OCI-LY1 (cell line): ENCODE measurements at regions not wholly inside any gene's neighbourhood (a gene's known extent, or its start where the extent isn't known, plus 50 kb on each side); places are given as distances from the start of the nearest gene placed in this dataset.

Experiments
- H2AFZ ChIP-seq: fragments of 200-600 bp; sonication (generic), shearing (Covaris generic); 2 replicates; pipeline ENCODE4 v1.6.0; 2014; ENCODE audit warnings: antibody characterized with exemption, mild to moderate bottlenecking, low read length
- H3F3A ChIP-seq: fragments of 200-600 bp; sonication (generic), shearing (Covaris generic); 2 replicates; pipeline ENCODE4 v1.6.0; 2014; ENCODE audit warnings: mild to moderate bottlenecking, antibody characterized with exemption, low read length, moderate library complexity; ENCODE audit not compliant: insufficient read depth
- H3K27ac ChIP-seq: fragments of 200-600 bp; sonication (generic); 2 replicates; pipeline ENCODE4 v1.5.1; 2014; ENCODE audit warnings: low read length, mixed run types, mild to moderate bottlenecking, low read depth; ENCODE audit not compliant: poor library complexity, severe bottlenecking
- H3K27me3 ChIP-seq: fragments of 200-600 bp; sonication (generic); 2 replicates; pipeline ENCODE4 v1.6.0; 2014; ENCODE audit warnings: antibody characterized with exemption, mild to moderate bottlenecking, low read length, moderate library complexity; ENCODE audit not compliant: insufficient read depth
- H3K36me3 ChIP-seq: fragments of 200-600 bp; sonication (generic); 2 replicates; pipeline ENCODE4 v1.6.1; 2014; ENCODE audit warnings: mild to moderate bottlenecking, antibody characterized with exemption, low read length, moderate library complexity, mixed read lengths; ENCODE audit not compliant: insufficient read depth
- H3K4me1 ChIP-seq: fragments of 200-600 bp; sonication (generic); 2 replicates; pipeline ENCODE4 v1.5.1; 2014; ENCODE audit warnings: mild to moderate bottlenecking, low read length, moderate library complexity; ENCODE audit not compliant: insufficient read depth, severe bottlenecking
- H3K4me2 ChIP-seq: fragments of 200-600 bp; sonication (generic), shearing (Covaris generic); 2 replicates; pipeline ENCODE4 v1.6.1; 2014; ENCODE audit warnings: low read length
- H3K4me3 ChIP-seq: fragments of 200-600 bp; sonication (generic); 2 replicates; pipeline ENCODE4 v1.5.1; 2014; ENCODE audit warnings: low read length, low read depth, mild to moderate bottlenecking, mixed read lengths; ENCODE audit not compliant: poor library complexity, severe bottlenecking
- H3K79me2 ChIP-seq: fragments of 200-600 bp; shearing (Covaris generic); 2 replicates; pipeline ENCODE4 v1.6.1; 2016; ENCODE audit warnings: mixed run types, low read length, mixed read lengths; ENCODE audit not compliant: insufficient read depth
- H3K9ac ChIP-seq: fragments of 200-600 bp; sonication (generic), shearing (Covaris generic); 2 replicates; pipeline ENCODE4 v1.6.1; 2014; ENCODE audit warnings: mild to moderate bottlenecking, low read length, mixed read lengths
- H3K9me2 ChIP-seq: fragments of 200-600 bp; sonication (generic), shearing (Covaris generic); 2 replicates; pipeline ENCODE4 v1.6.1; 2014; ENCODE audit warnings: low read depth, mild to moderate bottlenecking, low read length, mixed read lengths
- H3K9me3 ChIP-seq: fragments of 200-600 bp; shearing (Covaris generic); 2 replicates; pipeline ENCODE4 v1.6.1; 2014; ENCODE audit warnings: low read length, mixed read lengths
- H4K20me1 ChIP-seq: fragments of 200-600 bp; sonication (generic), shearing (Covaris generic); 2 replicates; pipeline ENCODE4 v1.6.0; 2016; ENCODE audit warnings: mild to moderate bottlenecking, low read length; ENCODE audit not compliant: insufficient read depth
- CTCF ChIP-seq: fragments of 200-600 bp; sonication (generic), shearing (Covaris generic); IDR thresholded peaks from 2 replicates; pipeline ENCODE4 v1.5.1; 2017; ENCODE audit warnings: mild to moderate bottlenecking, antibody characterized with exemption, low read length, moderate library complexity, mixed read lengths
- EZH2 ChIP-seq: fragments of 200-600 bp; sonication (generic), shearing (Covaris generic); IDR thresholded peaks from 2 replicates; pipeline ENCODE4 v1.8.0; 2017; ENCODE audit warnings: borderline replicate concordance, mixed run types, mild to moderate bottlenecking, antibody characterized with exemption, low read length, moderate library complexity, mixed read lengths

- Histone ChIP-seq H3K79me2 (no peaks in the 10 kb centered on the region), H4K20me1 (no peaks in the 10 kb centered on the region), H3K4me1 (no peaks in the 10 kb centered on the region), H3K36me3 (no peaks in the 10 kb centered on the region), H3K27ac (no peak overlapping the region), H3K4me2 (no peak overlapping the region), H3K9me2 (no peaks in the 10 kb centered on the region), H2AFZ (no peak overlapping the region), H3K27me3 (no peaks in the 10 kb centered on the region), H3F3A (no peaks in the 10 kb centered on the region), H3K9ac (no peak overlapping the region), H3K9me3 (no peaks in the 10 kb centered on the region), H3K4me3 (no peak overlapping the region)
- TF ChIP-seq EZH2, result no peak
- no peak for TF ChIP-seq CTCF
These were observed 668.8 kb downstream of the TDRD15 start for GRCh38 chr2:21792571-21792970.

GRCh38 chr2:21793461-21793860 lies 669.7 kb downstream of the TDRD15 start:
- no peak overlapping the region for H3K4me2 ChIP-seq
- H3K27ac ChIP-seq, result no peak overlapping the region
- no peaks in the 10 kb centered on the region for H3K9me3 ChIP-seq
- no peak overlapping the region for H2AFZ ChIP-seq
- no peaks in the 10 kb centered on the region for H3K36me3 ChIP-seq
- H3K4me3 ChIP-seq, result no peak overlapping the region
- TF ChIP-seq EZH2 (no peak), CTCF (no peak)
- no peaks in the 10 kb centered on the region for H4K20me1 ChIP-seq
- no peak overlapping the region for H3K9ac ChIP-seq
- no peaks in the 10 kb centered on the region for H3K27me3 ChIP-seq
- no peaks in the 10 kb centered on the region for H3K9me2 ChIP-seq
- no peaks in the 10 kb centered on the region for H3K79me2 ChIP-seq
- H3F3A ChIP-seq, result no peaks in the 10 kb centered on the region
- no peaks in the 10 kb centered on the region for H3K4me1 ChIP-seq

GRCh38 chr2:21794611-21795010 lies 670.8 kb downstream of the TDRD15 start:
- Histone ChIP-seq H3K9me2 (no peaks in the 10 kb centered on the region), H3K9ac (no peak overlapping the region), H2AFZ (no peak overlapping the region), H3K4me1 (no peaks in the 10 kb centered on the region), H3K4me2 (no peak overlapping the region), H3K79me2 (no peaks in the 10 kb centered on the region), H3K27ac (no peak overlapping the region), H3K27me3 (no peaks in the 10 kb centered on the region), H3F3A (no peaks in the 10 kb centered on the region), H3K9me3 (no peaks in the 10 kb centered on the region), H3K36me3 (no peaks in the 10 kb centered on the region), H4K20me1 (no peaks in the 10 kb centered on the region), H3K4me3 (no peak overlapping the region)
- no peak for TF ChIP-seq EZH2
- no peak for TF ChIP-seq CTCF
